ENCODE measurements at regions not wholly inside any gene's neighbourhood (a gene's known extent, or its start where the extent isn't known, plus 50 kb on each side); places are given as distances from the start of the nearest gene placed in this dataset.

DNA sequence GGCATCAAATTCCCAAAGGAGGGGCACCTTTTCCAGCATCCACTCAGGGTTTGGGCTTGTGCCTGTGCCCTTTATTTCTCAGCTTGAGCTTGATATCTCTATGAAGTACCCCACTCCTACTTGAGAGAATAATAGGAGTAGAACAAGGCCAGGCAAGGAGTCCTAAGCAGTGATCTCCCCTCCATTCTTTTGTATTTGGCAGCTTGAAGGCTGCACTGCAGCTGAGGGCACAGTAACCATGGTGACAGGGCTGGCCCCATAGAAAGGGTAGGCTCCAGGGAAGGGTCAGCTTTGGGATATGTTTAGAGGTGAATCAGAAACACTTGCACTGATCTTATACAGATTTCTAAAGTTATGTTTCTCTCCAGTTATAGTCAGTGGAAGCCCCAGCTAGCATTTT lies 145.4 kb upstream of the SLC24A5 start:
- TF ChIP-seq, protein P1, sequence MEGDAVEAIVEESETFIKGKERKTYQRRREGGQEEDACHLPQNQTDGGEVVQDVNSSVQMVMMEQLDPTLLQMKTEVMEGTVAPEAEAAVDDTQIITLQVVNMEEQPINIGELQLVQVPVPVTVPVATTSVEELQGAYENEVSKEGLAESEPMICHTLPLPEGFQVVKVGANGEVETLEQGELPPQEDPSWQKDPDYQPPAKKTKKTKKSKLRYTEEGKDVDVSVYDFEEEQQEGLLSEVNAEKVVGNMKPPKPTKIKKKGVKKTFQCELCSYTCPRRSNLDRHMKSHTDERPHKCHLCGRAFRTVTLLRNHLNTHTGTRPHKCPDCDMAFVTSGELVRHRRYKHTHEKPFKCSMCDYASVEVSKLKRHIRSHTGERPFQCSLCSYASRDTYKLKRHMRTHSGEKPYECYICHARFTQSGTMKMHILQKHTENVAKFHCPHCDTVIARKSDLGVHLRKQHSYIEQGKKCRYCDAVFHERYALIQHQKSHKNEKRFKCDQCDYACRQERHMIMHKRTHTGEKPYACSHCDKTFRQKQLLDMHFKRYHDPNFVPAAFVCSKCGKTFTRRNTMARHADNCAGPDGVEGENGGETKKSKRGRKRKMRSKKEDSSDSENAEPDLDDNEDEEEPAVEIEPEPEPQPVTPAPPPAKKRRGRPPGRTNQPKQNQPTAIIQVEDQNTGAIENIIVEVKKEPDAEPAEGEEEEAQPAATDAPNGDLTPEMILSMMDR (IDR thresholded peaks at IDR 0.05; ENCODE audit: insufficient read depth, low read length, missing control alignments), result no peak
- DNase-seq (ENCODE audit: low read depth, low spot score), result no peak
- H3K4me3 ChIP-seq (ENCODE audit: low read depth, low read length), result no peak overlapping the region
- POLR2A ChIA-PET, result no interaction called here
- CTCF ChIA-PET, result interaction anchor here (1.1 to 3.2 kb wide), 2 partner anchors 12 to 264 kb away, joined by 3 to 9 read pairs; no protein-coding TSS in a partner anchor

DNA sequence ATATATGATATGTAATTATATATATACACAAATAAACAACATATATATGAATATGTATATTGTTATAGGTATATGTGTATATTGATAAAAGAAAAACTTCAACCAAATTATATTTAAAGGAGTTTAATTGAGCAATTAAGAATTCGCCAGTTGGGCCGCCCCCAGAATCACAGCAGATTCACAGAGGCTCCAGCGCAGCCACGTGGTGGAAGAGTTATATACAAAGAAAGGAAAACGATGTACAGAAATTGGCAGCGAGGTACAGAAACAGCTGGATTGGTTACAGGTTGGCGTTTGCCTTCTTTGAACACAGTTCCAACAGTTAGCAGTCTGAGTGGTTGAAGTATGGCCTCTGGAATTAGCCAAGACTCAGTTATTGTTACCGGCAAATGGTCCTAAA lies 137.3 kb upstream of the SLC24A5 start:
- POLR2A ChIA-PET, result no interaction called here
- CTCF ChIA-PET, result interaction anchor here (0.7 to 2.8 kb wide), 3 partner anchors 272 to 789 kb away, joined by 3 to 24 read pairs (median 5); no protein-coding TSS in a partner anchor
- H3K4me3 ChIP-seq (ENCODE audit: low read depth, low read length), result no peak overlapping the region
- DNase-seq (ENCODE audit: low read depth, low spot score), result no peak
- TF ChIP-seq, protein P1 (IDR thresholded peaks at IDR 0.05; ENCODE audit: insufficient read depth, low read length, missing control alignments), result no peak

DNA sequence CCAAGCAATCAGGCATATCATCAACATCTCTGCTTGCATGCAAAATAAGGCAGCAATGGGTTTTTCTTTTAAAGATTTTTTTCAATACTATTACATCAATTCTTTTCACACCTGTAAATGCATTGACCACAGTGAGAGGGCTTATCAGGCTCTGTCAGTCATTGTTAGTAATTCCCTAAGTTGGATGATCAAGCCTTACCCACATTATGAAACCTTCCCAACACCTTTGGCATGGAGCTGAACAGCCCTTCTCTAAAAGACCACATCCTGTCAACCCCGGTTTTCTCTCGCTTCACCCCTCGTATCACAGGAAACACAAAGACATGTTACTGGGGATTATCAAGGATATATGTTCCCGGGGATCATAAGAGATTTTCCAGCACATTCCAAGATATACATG lies 135.2 kb upstream of the SLC24A5 start:
- TF ChIP-seq, protein P1 (IDR thresholded peaks at IDR 0.05; ENCODE audit: insufficient read depth, low read length, missing control alignments), result no peak
- POLR2A ChIA-PET, result no interaction called here
- CTCF ChIA-PET, result interaction anchor here (0.6 to 5.0 kb wide), 3 partner anchors 514 to 791 kb away, joined by 5 to 129 read pairs (median 24); no protein-coding TSS in a partner anchor
- H3K4me3 ChIP-seq (ENCODE audit: low read depth, low read length), result no peak overlapping the region
- no peak for DNase-seq (ENCODE audit: low read depth, low spot score)

DNA sequence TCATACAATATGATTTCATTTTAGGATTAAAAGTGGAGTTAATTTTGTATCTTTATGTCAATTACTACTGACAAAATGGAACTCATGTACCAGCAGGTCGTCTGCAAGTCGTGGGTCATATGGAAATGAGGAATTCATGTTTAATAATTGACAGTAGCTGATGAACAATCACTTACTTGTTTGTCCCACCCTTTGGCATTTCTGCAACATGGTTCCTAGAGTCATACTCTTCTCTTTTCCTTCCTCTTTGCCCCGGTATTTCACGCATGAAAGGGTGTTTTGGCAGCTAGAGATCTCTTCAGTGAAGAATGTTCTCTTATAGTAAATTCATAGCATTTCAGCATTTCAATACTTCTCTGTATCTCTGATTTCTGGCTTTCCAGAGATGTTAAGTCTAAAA lies 133.3 kb upstream of the SLC24A5 start:
- POLR2A ChIA-PET, result no interaction called here
- CTCF ChIA-PET, result interaction anchor here (0.9 to 5.0 kb wide), 26 partner anchors 9 to 801 kb away, joined by 3 to 129 read pairs (median 6); partner anchors contain the start of gene SEMA6D
- TF ChIP-seq, protein P1 (IDR thresholded peaks at IDR 0.05; ENCODE audit: insufficient read depth, low read length, missing control alignments), result no peak

DNA sequence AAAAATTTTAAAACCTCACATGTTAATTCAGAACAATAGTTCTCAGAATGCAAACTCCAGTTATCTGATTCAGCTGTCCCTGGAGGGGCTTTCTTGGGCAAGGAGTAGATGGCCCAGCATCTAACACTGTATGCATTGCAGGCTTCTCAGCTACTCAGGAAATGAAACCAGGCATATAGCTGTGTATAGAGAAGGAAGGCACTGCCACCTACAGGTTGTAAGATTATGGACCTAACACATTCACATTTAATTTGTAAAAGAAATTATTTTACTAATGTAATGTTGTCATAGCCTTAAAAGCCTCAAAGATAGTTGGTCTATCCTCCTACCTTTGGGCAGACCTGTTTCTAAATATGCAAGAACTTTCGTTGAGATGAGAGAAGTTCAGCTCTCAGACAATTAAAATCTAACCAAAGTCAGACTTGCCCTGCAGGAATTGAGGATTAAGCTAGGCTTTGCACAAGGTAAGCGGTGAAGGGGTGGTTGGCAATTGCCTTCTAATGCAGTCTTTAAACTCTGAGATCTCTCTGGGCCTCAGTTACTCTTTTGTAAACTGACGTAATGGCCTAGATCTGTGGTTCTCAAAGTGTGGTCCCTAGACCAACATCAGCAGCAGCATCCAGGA lies 132.8 kb upstream of the SLC24A5 start:
- peak; percentile 23 for DNase-seq (ENCODE audit: low read depth, low spot score)
- ChIA-PET CTCF (interaction anchor here (0.6 to 5.0 kb wide), 28 partner anchors 10 to 802 kb away, joined by 3 to 129 read pairs (median 6); partner anchors contain the start of gene SEMA6D), POLR2A (no interaction called here)
- no peak overlapping the region for H3K4me3 ChIP-seq (ENCODE audit: low read depth, low read length)
- TF ChIP-seq, protein P1 (IDR thresholded peaks at IDR 0.05; ENCODE audit: insufficient read depth, low read length, missing control alignments), result peak; percentile 56

More for the DNA sequence above, 133.3 kb upstream of the SLC24A5 start:
- H3K4me3 ChIP-seq (ENCODE audit: low read depth, low read length), result no peak overlapping the region
- DNase-seq (ENCODE audit: low read depth, low spot score), result no peak

DNA sequence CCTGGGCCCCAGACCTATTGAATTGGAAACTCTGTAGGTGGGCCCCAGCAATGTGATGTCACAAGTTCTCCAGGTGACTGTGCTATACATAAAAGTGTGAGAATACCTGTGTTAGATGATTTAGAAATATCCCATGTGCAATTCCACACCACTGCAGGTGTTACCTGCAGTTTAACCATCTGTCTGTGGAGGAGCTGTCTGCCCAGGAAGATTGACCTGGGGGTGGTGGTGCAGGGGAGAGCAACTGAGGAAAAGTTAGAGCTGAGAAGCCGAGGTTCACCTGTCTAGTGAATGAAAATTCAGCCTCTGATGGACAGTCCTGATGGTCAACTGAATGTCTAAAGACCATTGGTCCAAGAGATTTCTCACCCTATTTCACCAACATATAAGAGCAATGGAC lies 132.2 kb upstream of the SLC24A5 start:
- TF ChIP-seq, protein P1 (IDR thresholded peaks at IDR 0.05; ENCODE audit: insufficient read depth, low read length, missing control alignments), result no peak
- H3K4me3 ChIP-seq (ENCODE audit: low read depth, low read length), result no peak overlapping the region
- POLR2A ChIA-PET, result no interaction called here
- DNase-seq (ENCODE audit: low read depth, low spot score), result no peak
- CTCF ChIA-PET, result interaction anchor here (0.6 to 5.0 kb wide), 21 partner anchors 10 to 800 kb away, joined by 3 to 129 read pairs (median 6); no protein-coding TSS in a partner anchor
